DOHH2 (cell line): ENCODE measurements at regions not wholly inside any gene's neighbourhood (a gene's known extent, or its start where the extent isn't known, plus 50 kb on each side); places are given as distances from the start of the nearest gene placed in this dataset.

Experiments used
- EZH2phosphoT487 ChIP-seq: fragments of 200-600 bp; sonication (generic); IDR thresholded peaks from 2 replicates; pipeline ENCODE4 v1.6.1; 2017; ENCODE audit warnings: borderline replicate concordance, mild to moderate bottlenecking, antibody characterized with exemption, low read length, moderate library complexity, mixed read lengths
- TF ChIP-seq, protein P1 (sequence below): fragments of 200-600 bp; sonication (generic); IDR thresholded peaks from one replicate; pipeline ENCODE4 v1.5.1; 2014; ENCODE audit warnings: antibody characterized with exemption, mild to moderate bottlenecking, low read depth, low read length; ENCODE audit not compliant: poor library complexity, severe bottlenecking

GRCh38 chr7:22660293-22660692 is 66.7 kb upstream of the IL6 start:
- TF ChIP-seq, protein P1, sequence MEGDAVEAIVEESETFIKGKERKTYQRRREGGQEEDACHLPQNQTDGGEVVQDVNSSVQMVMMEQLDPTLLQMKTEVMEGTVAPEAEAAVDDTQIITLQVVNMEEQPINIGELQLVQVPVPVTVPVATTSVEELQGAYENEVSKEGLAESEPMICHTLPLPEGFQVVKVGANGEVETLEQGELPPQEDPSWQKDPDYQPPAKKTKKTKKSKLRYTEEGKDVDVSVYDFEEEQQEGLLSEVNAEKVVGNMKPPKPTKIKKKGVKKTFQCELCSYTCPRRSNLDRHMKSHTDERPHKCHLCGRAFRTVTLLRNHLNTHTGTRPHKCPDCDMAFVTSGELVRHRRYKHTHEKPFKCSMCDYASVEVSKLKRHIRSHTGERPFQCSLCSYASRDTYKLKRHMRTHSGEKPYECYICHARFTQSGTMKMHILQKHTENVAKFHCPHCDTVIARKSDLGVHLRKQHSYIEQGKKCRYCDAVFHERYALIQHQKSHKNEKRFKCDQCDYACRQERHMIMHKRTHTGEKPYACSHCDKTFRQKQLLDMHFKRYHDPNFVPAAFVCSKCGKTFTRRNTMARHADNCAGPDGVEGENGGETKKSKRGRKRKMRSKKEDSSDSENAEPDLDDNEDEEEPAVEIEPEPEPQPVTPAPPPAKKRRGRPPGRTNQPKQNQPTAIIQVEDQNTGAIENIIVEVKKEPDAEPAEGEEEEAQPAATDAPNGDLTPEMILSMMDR: no peak
- TF ChIP-seq EZH2phosphoT487: no peak
